WTC11 (cell line): ENCODE measurements at regions not wholly inside any gene's neighbourhood (a gene's known extent, or its start where the extent isn't known, plus 50 kb on each side); places are given as distances from the start of the nearest gene placed in this dataset.

Experiments
- ATAC-seq: fragments of 200-7000 bp; cut with Tn5 transposase; 2 replicates; pipeline ENCODE4 v1.10.0; 2021; ENCODE audit warnings: mild to moderate bottlenecking, moderate library complexity
- CTCF ChIA-PET: fragments of 300-600 bp; sonication (Branson Sonifier 250); formaldehyde crosslinking; loops from one replicate; lab custom pipeline; 2021; ENCODE audit warnings: antibody characterized with exemption; lab: Charles Lee
- POLR2A ChIA-PET: fragments of 350-600 bp; sonication (Branson Sonifier 250); formaldehyde crosslinking; loops from one replicate; lab custom pipeline; 2021; ENCODE audit warnings: antibody characterized with exemption; lab: Charles Lee
- DNase-seq: peaks from one replicate; pipeline ENCODE4 v3.0.0; 2021; ENCODE audit warnings: low spot score
- H3K27ac Mint-ChIP-seq: 2 replicates; pipeline ENCODE4 v1.8.0; 2021; ENCODE audit warnings: mixed read lengths
- H3K27me3 Mint-ChIP-seq: 2 replicates; pipeline ENCODE4 v1.8.0; 2021; ENCODE audit warnings: low read depth, mild to moderate bottlenecking, moderate library complexity, mixed read lengths
- H3K36me3 Mint-ChIP-seq: 2 replicates; pipeline ENCODE4 v1.8.0; 2021; ENCODE audit warnings: mixed read lengths
- H3K4me1 Mint-ChIP-seq: 2 replicates; pipeline ENCODE4 v1.8.0; 2022; ENCODE audit warnings: mixed read lengths
- H3K4me3 Mint-ChIP-seq: 2 replicates; pipeline ENCODE4 v1.8.0; 2021; ENCODE audit warnings: mild to moderate bottlenecking, moderate library complexity, mixed read lengths
- H3K9me3 Mint-ChIP-seq: 2 replicates; pipeline ENCODE4 v1.8.0; 2021; ENCODE audit warnings: mixed read lengths
- ARID4B ChIP-seq: sonication (generic); formaldehyde crosslinking; IDR thresholded peaks from 2 replicates; pipeline ENCODE4 v1.8.0; 2023; ENCODE audit warnings: missing genetic modification reagents, mild to moderate bottlenecking, borderline replicate concordance
- EMX1 ChIP-seq: fragments of 250-450 bp; sonication (Bioruptor Pico); IDR thresholded peaks from 2 replicates; pipeline ENCODE4 v1.8.0; 2021; ENCODE audit warnings: mild to moderate bottlenecking
- ETV6 ChIP-seq: sonication (generic); formaldehyde crosslinking; IDR thresholded peaks from 2 replicates; pipeline ENCODE4 v1.8.1; 2022; ENCODE audit warnings: mild to moderate bottlenecking, missing genetic modification reagents
- GABPB1 ChIP-seq: sonication (generic); formaldehyde crosslinking; IDR thresholded peaks from 2 replicates; pipeline ENCODE4 v1.8.1; 2023; ENCODE audit warnings: mild to moderate bottlenecking, missing genetic modification reagents
- IRF1 ChIP-seq: sonication (generic); formaldehyde crosslinking; IDR thresholded peaks from 2 replicates; pipeline ENCODE4 v1.8.0; 2023; ENCODE audit warnings: missing genetic modification reagents
- NR3C1 ChIP-seq: sonication (generic); formaldehyde crosslinking; conservative IDR thresholded peaks from 2 replicates; pipeline ENCODE4 v1.8.1; 2023; ENCODE audit warnings: low read depth, mild to moderate bottlenecking, missing genetic modification reagents
- RORB ChIP-seq: fragments of 250-450 bp; sonication (Bioruptor Pico); IDR thresholded peaks from 2 replicates; pipeline ENCODE4 v1.9.0; 2021; ENCODE audit warnings: mild to moderate bottlenecking
- ZNF219 ChIP-seq: sonication (generic); formaldehyde crosslinking; IDR thresholded peaks from 2 replicates; pipeline ENCODE4 v1.8.0; 2023; ENCODE audit warnings: missing genetic modification reagents, mild to moderate bottlenecking, borderline replicate concordance
- ZNF425 ChIP-seq: fragments of 250-450 bp; sonication (Bioruptor Pico); conservative IDR thresholded peaks from 2 replicates; pipeline ENCODE4 v1.9.0; 2021; ENCODE audit warnings: mild to moderate bottlenecking
- ZNF532 ChIP-seq: fragments of 250-450 bp; sonication (Bioruptor Pico); IDR thresholded peaks from 2 replicates; pipeline ENCODE4 v1.9.0; 2021; ENCODE audit warnings: mild to moderate bottlenecking, borderline replicate concordance
- ZNF671 ChIP-seq: fragments of 250-450 bp; sonication (Bioruptor Pico); IDR thresholded peaks from 2 replicates; pipeline ENCODE4 v1.8.0; 2021; ENCODE audit warnings: mild to moderate bottlenecking

- Mint-ChIP-seq H3K4me1 (0 out of 2 replicates have a peak, but pooled peaks cover 3% of the 10 kb centered on the region), H3K27ac (no peak overlapping the region), H3K36me3 (no peaks in the 10 kb centered on the region), H3K4me3 (no peak overlapping the region), H3K9me3 (peaks cover 3% of the 10 kb centered on the region; the same call in 1 of the 2 replicates), H3K27me3 (no peaks in the 10 kb centered on the region)
- ATAC-seq (no peak), DNase-seq (no peak)
- ChIA-PET POLR2A (no interaction called here), CTCF (no interaction called here)
- TF ChIP-seq ZNF532 (CRISPR knock-in tag) (no peak), NR3C1 (CRISPR knock-in tag) (no peak), RORB (no peak), ETV6 (CRISPR knock-in tag) (no peak), IRF1 (CRISPR knock-in tag) (no peak), ZNF671 (CRISPR knock-in tag) (no peak), ARID4B (no peak), ZNF425 (CRISPR knock-in tag) (no peak), GABPB1 (no peak)
Measured at GRCh38 chr4:187479511-187479910, 516.1 kb upstream of the ZFP42 start.

- POLR2A ChIA-PET = no interaction called here
- ATAC-seq = no peak
- CTCF ChIA-PET = no interaction called here
- Mint-ChIP-seq H3K4me1 (0 out of 2 replicates have a peak, but pooled peaks cover 3% of the 10 kb centered on the region), H3K9me3 (peaks cover 3% of the 10 kb centered on the region; the same call in 1 of the 2 replicates), H3K27ac (no peak overlapping the region; the same call in 1 of the 2 replicates), H3K4me3 (no peak overlapping the region), H3K36me3 (no peaks in the 10 kb centered on the region), H3K27me3 (no peaks in the 10 kb centered on the region)
- TF ChIP-seq ZNF219 (CRISPR knock-in tag) (no peak), EMX1 (no peak)
- no peak for DNase-seq
Measured at GRCh38 chr4:187480146-187481145, 515.1 kb upstream of the ZFP42 start.
